ENCODE measurements at regions not wholly inside any gene's neighbourhood (a gene's known extent, or its start where the extent isn't known, plus 50 kb on each side); places are given as distances from the start of the nearest gene placed in this dataset.

DNA sequence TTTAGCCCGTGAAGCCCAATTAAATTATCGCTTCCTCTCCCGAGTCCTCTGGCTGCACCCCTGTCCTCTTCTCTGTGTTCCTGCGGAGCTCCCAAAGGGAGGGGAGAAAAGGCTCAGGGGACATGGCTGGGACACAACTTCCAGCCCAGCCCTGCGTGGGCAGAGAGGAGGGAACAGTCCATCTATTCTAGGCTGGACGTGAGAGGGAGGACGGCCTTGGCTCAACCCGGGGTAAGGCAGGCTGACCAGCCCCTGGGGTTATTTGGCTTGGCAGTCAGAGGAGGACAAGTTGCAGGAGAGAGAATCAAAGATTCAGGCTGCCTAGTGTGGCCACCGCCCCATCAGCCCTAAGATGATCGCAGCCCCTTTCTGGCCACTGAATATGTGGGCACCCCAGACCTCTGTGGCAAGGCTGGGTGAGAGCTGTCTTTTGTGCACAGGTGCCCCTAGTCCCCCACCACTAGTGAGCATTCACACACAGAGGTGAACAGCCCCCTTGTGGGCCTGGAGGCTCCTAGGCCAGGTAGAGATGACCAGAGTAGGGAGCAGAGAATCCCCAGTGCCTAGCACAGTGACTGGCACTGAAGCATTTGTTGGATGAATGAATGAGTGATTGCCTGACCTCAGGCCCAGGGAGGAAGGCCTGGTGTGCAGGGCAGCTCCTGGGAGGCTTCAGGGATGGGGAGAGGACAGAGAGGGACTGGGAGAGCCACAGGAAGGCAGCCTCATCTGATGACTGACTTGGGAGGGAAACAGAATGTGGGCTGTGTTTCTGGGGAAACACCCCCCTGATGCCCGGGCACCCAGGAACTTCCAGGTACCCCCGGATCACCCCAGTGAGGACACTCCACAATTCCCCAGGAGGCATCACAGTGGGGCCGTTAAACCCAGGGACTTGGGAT, 133.9 kb downstream of the C9orf50 start:
- no peak for DNase-seq

DNA sequence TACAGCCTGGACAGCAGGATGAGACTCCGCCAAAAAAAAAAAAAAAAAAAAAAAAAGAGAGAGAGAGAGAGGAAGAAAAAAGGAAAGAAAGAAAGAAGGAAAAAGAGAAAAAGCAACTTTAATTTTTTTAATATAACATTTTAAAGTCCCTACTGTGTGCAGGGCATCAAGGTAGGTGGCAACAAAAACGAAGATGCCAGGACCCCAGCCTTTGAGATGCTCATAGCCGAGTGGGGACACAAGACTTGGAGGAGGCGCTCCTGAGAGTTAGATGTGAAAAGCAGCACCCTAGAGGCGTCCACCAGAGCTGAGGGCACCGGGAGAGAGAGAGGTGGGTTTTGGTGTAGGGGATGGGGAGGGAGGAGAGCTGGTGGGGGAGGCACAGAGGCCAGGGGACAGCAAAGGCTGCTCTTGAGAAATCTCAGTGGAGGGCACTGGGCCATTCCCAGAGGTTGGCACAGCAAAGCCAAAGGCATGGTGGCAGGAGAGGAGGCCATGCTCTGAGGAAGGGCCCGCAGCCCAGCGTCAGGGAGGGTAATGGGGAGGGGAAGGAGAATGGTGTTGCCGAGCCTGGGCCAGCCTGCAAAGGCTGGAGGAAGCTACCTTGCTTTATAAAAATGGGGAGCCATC, 135.6 kb downstream of the C9orf50 start:
- no peak for DNase-seq

GRCh38 chr9:129484352-129485000, 136.4 kb downstream of the C9orf50 start:
- no peak for DNase-seq

DNA sequence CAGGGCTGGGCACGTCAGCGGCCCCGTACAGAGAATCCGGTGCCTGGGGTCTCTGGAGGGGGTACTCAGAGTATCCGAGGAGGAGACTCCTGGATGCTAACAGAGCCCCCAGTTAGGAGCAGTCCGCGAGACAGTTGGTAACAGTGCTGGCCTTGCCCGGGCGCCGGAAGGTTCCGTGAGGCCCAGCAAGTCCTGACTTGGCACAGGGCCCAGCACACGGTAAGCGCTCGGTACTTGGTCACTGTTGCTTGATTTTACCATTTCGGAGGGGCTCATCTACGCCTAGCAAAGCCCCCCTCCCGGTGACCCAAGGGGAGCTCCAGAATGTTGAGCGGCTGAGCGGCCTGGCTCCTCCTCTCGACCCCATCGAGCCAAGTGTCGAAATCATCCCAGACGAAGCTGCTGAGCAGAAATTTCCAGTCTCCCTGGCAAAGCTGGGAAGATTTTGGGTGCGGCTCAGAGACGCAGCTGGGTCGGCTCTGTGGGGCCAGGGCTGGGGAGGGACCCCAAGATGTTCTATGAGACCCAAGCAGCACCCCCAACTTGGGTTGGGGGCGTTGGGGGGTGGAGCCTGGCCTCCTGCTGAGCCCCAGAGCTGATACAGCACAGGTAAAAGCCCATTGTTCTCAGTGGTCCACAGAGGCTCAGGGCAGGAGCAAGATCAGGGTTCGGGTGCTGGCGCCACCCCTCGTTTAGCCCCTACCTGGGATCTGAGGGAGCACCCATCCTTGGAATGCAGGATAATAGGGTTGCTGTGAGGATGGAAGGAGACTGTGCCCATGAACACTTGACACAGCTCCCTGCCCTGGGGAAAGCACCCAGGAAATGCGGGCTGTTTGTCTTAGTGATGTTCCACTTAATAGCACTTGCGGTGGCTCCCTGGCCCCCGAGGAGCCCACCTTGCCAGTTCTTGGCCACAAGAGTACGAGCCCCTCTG, 137.2 kb downstream of the C9orf50 start:
- DNase-seq = no peak

- peak; percentile 51 for DNase-seq
Observed at GRCh38 chr9:129482521-129483414, 138.1 kb downstream of the C9orf50 start.

- no peak for DNase-seq
Observed at GRCh38 chr9:129481810-129482511, 138.9 kb downstream of the C9orf50 start.

DNA sequence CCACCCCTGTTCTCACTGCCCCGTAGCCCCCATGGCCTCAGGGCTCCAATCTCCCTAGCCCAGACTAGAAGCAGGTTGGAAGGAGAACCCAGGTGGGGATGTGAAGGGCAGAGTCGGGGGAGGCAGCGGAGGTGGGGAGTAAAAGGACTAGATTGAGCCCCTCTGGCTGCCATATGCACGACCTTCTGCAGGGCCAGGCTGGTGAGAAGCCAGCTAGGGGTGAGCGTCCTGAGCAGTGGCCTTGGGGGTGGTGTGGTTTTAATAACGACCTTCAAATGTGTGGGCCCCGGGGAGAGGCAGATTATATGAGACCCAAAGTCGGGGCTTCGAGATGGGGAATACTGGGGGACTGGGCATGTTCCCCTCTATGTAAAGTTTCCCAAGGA, 139.5 kb downstream of the C9orf50 start:
- DNase-seq = no peak

DNA sequence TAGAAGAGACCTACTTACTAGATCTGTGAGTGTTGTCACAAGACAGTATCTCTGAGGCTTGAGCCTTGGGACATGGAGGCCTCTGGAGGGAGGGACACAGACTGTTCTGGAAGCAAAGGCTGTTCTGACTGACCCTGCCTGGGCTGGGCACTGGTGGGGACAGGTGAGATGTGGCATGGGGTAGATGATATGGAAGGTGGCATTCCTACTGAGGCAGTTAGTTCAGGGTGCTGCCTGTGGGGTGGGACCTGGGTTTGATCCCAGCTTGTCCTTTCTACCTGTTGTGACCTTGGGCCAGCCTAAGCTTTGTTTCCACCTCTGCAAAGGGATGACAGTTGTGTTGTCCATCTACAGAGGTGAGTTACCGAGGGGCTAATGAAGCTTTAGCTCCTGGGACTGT, 140.2 kb downstream of the C9orf50 start:
- DNase-seq = no peak

DNA sequence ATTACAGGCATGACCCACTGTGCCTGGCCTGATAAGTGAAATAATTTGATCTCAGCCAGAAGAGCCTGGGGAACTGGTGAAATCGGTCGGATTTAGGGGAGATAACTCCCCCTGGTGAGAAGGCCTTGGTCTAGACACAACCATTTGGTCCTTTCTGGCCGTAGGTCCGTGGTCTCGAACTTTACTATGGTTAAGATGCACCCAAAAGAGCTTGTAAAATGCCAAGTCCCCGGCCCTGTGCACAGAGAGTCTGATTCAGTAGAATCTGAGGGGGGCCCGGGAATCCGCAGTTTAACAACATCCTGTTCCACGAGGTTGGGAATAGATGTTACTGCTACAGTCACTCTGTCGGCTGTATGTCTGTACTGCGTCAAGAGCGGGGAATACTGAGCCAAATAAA, 140.7 kb downstream of the C9orf50 start:
- no peak for DNase-seq

DNA sequence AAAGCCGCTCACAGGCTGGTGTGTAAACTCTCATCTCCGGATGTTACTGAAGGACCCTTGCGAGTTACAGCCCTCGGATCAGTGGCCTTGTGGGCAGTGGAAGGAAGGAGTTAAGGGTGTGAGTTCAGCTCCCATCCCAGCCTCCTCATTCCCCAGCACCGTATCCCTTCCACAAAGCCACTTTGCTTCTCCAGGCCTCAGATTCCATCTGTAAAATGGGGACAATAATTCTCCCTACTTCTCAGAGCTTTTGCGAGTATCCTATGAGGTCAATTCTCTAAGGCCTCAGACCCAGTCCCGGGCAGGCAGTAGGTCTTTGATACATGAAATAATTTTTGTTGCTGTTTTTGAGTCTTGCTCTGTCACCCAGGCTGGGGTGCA, 141.3 kb downstream of the C9orf50 start:
- DNase-seq = no peak

GRCh38 chr9:129478961-129479630, 141.8 kb downstream of the C9orf50 start:
- no peak for DNase-seq

- DNase-seq = no peak
Observed at GRCh38 chr9:129478461-129478860, 142.4 kb downstream of the C9orf50 start.

DNA sequence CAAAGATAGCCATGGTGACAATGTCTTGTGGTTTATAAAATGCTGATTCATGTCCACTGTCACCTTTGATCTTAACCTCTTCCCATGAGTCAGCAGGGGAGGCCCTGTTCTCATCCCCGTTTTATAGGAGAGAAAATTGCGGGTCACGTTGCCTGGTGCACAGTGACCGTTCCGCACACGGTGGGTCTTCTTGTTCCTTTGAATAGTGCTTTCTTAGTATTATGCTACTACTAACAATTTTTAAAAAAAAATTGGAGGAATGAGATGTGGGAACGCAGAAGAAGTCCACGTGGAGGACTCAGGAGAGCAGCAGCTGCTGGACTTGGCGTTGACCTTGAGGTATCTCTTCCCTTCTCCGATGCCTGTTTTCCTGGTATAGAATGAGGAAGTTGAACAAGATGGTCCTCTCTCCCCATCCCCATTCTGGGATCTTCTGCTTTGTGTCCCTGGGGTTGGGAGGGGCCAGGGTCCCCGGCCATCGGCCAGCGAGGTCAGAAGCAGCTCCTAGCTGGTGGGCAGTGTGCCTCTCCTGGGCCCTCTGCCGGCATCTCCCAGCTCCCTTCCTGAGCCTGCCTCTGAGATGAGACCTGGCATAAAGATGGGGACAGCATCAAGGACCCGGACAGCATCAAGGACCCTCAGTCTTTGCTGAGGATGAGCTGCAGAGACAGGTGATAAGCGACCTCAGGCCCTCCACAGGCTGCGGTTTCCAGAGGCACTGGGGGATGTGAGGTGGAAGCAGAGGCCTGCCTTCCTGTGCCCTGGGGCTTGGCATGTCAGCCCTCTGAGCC, 143.9 kb downstream of the C9orf50 start:
- no peak for DNase-seq

- no peak for DNase-seq
Observed at GRCh38 chr9:129474740-129475404, 146.0 kb downstream of the C9orf50 start.

- DNase-seq = no peak
Observed at GRCh38 chr9:129473523-129474244, 147.2 kb downstream of the C9orf50 start.

DNA sequence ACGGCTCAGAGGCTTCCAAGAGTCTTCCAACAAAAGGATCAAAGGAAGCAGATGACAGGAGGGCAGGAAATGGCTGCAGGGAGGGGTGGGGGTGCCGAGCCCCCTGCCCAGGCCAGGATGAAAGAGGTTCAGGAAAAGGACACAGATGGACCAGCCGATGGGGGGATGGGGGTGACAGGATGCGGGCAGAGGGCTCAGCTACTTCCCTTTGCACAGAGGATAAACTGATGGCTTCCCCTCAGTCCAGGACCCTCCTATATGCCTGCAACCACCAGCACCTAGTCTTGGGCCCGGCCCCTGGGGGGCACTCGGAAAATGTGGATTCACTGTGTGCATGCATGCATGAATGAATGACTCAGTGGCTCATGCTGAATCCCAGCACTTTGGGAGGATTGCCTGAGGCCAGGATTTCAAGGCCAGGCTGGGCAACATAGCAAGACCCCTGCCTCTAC, 148.2 kb downstream of the C9orf50 start:
- no peak for DNase-seq

DNA sequence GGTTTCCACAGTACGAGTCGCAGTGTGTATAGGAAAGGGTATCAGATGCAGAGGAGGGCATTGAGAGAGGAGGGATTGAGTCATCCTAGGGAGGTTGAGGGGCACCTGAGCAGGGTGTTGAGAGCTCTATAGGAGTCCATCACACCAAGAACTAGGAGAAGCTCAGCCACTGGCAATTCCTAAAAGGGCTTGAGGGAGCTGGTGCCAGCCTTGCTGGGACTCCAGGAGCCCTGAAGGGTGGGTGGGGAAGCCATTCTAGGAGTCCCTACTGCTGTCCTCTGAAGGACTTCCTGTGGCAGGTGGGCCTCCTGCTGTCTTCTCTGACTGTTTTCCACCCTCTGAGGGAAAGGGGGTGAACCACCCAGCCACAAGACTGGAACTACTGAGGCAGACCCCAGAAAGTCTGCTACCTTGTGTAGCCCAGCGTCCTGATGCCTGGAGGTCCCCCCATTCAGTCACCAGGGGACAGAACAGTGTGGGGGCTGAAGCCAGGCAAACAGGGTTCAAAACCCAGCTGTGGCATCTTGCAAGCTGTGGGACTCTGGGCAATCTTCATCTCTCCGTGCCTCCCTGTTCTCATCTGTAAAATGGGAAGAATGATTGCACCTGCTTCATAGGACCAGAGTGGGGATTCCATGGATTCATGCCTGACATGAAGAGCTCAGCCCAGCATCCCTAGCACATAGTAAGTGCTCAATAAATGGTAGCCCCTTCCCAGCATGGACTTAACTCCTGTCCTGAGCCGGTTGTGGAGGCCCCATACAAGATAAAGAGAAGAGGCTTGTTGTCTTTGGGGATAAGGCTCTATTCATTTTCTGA, 149.5 kb downstream of the C9orf50 start:
- DNase-seq = no peak

DNA sequence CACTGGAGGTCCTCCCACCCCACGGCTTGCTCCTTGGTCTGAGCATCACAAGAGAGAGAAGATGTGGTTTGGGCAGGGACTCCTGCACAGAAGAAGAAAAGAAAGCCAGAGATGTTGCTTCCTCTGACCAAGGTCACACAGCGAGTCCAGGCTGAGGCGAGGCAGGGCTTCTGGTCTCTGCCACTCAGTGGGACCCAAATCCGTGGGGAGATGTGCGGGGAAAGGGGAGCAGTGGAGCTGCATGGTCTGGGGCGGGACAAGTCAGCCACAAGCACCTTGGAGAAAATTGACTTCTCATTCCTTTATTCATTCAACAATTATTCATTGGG, 150.9 kb downstream of the C9orf50 start:
- DNase-seq = no peak

All from activated CD8-positive, alpha-beta memory T cell treated with anti-CD3 and anti-CD28 coated beads, Interleukin-2, amount 50 U/mL, for 4 hours (primary cell).